OCI-LY7 (cell line): ENCODE measurements at regions not wholly inside any gene's neighbourhood (a gene's known extent, or its start where the extent isn't known, plus 50 kb on each side); places are given as distances from the start of the nearest gene placed in this dataset.

Experiments used
- BruUV-seq: library from RNA; stranded (reverse); fragments of 400-500 nt; replicated peaks from 2 replicates; lab custom pipeline; 2021; lab: Mats Ljungman, UMichigan
- CTCF ChIA-PET: fragments of 300-600 bp; sonication (Branson Sonifier 250); formaldehyde crosslinking; loops from one replicate; lab custom pipeline; 2022; ENCODE audit warnings: antibody characterized with exemption; ENCODE audit not compliant: unreplicated experiment; lab: Charles Lee
- POLR2A ChIA-PET: fragments of 300-600 bp; sonication (Branson Sonifier 250); formaldehyde crosslinking; loops from one replicate; lab custom pipeline; 2022; ENCODE audit warnings: antibody characterized with exemption; lab: Charles Lee
- DNase-seq: peaks from one replicate; pipeline ENCODE4 v3.0.0-alpha.2; 2015; ENCODE audit warnings: low spot score
- H2AFZ ChIP-seq: fragments of 200-600 bp; sonication (generic), shearing (Covaris generic); 2 replicates; pipeline ENCODE4 v1.6.1; 2014; ENCODE audit warnings: mild to moderate bottlenecking, antibody characterized with exemption, low read length, moderate library complexity
- H3K27ac ChIP-seq: fragments of 200-600 bp; sonication (generic); 2 replicates; pipeline ENCODE4 v1.5.1; 2014; ENCODE audit warnings: mixed run types, low read depth, mild to moderate bottlenecking, moderate library complexity, low read length, inconsistent platforms; ENCODE audit not compliant: poor library complexity, severe bottlenecking
- H3K36me3 ChIP-seq: fragments of 200-600 bp; sonication (generic); 2 replicates; pipeline ENCODE4 v1.6.1; 2014; ENCODE audit warnings: mild to moderate bottlenecking, antibody characterized with exemption, low read length, moderate library complexity, mixed read lengths; ENCODE audit not compliant: insufficient read depth
- H3K4me1 ChIP-seq: fragments of 200-600 bp; sonication (generic); 2 replicates; pipeline ENCODE4 v1.5.1; 2014; ENCODE audit warnings: mild to moderate bottlenecking, low read length; ENCODE audit not compliant: insufficient read depth, poor library complexity, severe bottlenecking
- H3K4me2 ChIP-seq: fragments of 200-600 bp; sonication (generic); 2 replicates; pipeline ENCODE4 v1.6.1; 2014; ENCODE audit warnings: mild to moderate bottlenecking, low read length
- H3K4me3 ChIP-seq: fragments of 200-600 bp; sonication (generic); 2 replicates; pipeline ENCODE4 v1.5.1; 2014; ENCODE audit warnings: mild to moderate bottlenecking, low read depth, low read length; ENCODE audit not compliant: poor library complexity, severe bottlenecking
- H3K79me2 ChIP-seq: fragments of 200-600 bp; sonication (generic); 2 replicates; pipeline ENCODE4 v1.6.1; 2016; ENCODE audit warnings: low read depth, mild to moderate bottlenecking, low read length, moderate library complexity, mixed read lengths; ENCODE audit not compliant: insufficient read depth
- H3K9me2 ChIP-seq: fragments of 200-600 bp; sonication (generic); 2 replicates; pipeline ENCODE4 v1.6.1; 2016; ENCODE audit warnings: mild to moderate bottlenecking, low read length, mixed read lengths; ENCODE audit not compliant: insufficient read depth
- H3K9me3 ChIP-seq: fragments of 200-600 bp; sonication (generic); 2 replicates; pipeline ENCODE4 v1.6.1; 2014; ENCODE audit warnings: mild to moderate bottlenecking, mixed run types, low read length, mixed read lengths
- H4K20me1 ChIP-seq: fragments of 200-600 bp; sonication (generic); 2 replicates; pipeline ENCODE4 v1.6.1; 2014; ENCODE audit warnings: mild to moderate bottlenecking, antibody characterized with exemption, low read length, moderate library complexity, mixed read lengths; ENCODE audit not compliant: insufficient read depth
- EZH2phosphoT487 ChIP-seq: fragments of 200-600 bp; sonication (generic); IDR thresholded peaks from 2 replicates; pipeline ENCODE4 v1.6.1; 2018; ENCODE audit warnings: low read depth, borderline replicate concordance, mild to moderate bottlenecking, mixed run types, antibody characterized with exemption, low read length, moderate library complexity, mixed read lengths
- intact Hi-C: fragments of 100-400 bp; cut with micrococcal nuclease; formaldehyde crosslinking; loops from one replicate; pipeline ENCODE4 v1.10.0; 2022; ENCODE audit not compliant: unreplicated experiment
- TF ChIP-seq, protein P1 (sequence below): fragments of 200-600 bp; sonication (generic); conservative IDR thresholded peaks from 2 replicates; pipeline ENCODE4 v1.5.1; 2014; ENCODE audit warnings: mild to moderate bottlenecking, antibody characterized with exemption, low read length, moderate library complexity, mixed read lengths

DNA sequence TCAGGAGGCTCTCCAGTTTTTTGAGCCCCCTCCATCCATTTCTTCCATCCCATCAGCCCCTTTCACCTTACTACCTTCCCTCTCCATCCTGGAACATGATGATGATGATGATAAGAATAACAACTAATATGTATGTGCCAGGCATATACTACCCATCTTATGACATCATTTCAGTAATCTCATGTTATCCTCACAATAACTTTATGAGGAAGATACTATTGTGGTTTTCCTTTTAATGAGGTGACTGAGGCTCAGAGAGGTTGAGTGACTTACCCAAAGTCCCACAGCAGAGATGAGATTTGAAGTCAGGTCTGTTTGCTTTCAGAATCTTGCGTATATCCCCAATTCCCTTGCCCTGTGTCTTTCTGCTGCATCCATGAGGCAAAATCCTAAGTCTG lies 55.1 kb downstream of the RTL9 start:
- Histone ChIP-seq H3K79me2 (no peaks in the 10 kb centered on the region), H3K27ac (no peak overlapping the region), H3K9me3 (no peaks in the 10 kb centered on the region), H3K4me1 (peaks cover 3% of the 10 kb centered on the region), H2AFZ (no peak overlapping the region), H3K4me2 (no peak overlapping the region), H3K4me3 (no peak overlapping the region), H4K20me1 (no peaks in the 10 kb centered on the region), H3K9me2 (no peaks in the 10 kb centered on the region), H3K36me3 (no peaks in the 10 kb centered on the region)
- intact Hi-C loops = loop anchor here (1.0 kb wide), 1 partner anchor 253 kb away; no protein-coding TSS in a partner anchor
- no TSS peak for BruUV-seq
- ChIA-PET POLR2A (interaction anchor here (0.6 to 1.9 kb wide), 2 partner anchors 11 to 95 kb away, joined by 3 read pairs; no protein-coding TSS in a partner anchor), CTCF (no interaction called here)
- TF ChIP-seq, protein P1, sequence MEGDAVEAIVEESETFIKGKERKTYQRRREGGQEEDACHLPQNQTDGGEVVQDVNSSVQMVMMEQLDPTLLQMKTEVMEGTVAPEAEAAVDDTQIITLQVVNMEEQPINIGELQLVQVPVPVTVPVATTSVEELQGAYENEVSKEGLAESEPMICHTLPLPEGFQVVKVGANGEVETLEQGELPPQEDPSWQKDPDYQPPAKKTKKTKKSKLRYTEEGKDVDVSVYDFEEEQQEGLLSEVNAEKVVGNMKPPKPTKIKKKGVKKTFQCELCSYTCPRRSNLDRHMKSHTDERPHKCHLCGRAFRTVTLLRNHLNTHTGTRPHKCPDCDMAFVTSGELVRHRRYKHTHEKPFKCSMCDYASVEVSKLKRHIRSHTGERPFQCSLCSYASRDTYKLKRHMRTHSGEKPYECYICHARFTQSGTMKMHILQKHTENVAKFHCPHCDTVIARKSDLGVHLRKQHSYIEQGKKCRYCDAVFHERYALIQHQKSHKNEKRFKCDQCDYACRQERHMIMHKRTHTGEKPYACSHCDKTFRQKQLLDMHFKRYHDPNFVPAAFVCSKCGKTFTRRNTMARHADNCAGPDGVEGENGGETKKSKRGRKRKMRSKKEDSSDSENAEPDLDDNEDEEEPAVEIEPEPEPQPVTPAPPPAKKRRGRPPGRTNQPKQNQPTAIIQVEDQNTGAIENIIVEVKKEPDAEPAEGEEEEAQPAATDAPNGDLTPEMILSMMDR = no peak
- no peak for TF ChIP-seq EZH2phosphoT487
- no peak for DNase-seq

GRCh38 chrX:110414273-110414672 lies 55.6 kb downstream of the RTL9 start:
- no TSS peak for BruUV-seq
- no peak for DNase-seq
- H3K9me2 ChIP-seq = no peaks in the 10 kb centered on the region
- H4K20me1 ChIP-seq = no peaks in the 10 kb centered on the region
- intact Hi-C loops = no loop called here
- H3K27ac ChIP-seq = no peak overlapping the region
- TF ChIP-seq, protein P1 = no peak
- TF ChIP-seq EZH2phosphoT487 = no peak
- ChIA-PET CTCF (no interaction called here), POLR2A (interaction anchor here (0.6 to 1.9 kb wide), 2 partner anchors 10 to 1043 kb away, joined by 3 read pairs; no protein-coding TSS in a partner anchor)
- no peaks in the 10 kb centered on the region for H3K9me3 ChIP-seq
- H3K79me2 ChIP-seq = no peaks in the 10 kb centered on the region
- no peak overlapping the region for H2AFZ ChIP-seq
- H3K4me1 ChIP-seq = peaks cover 3% of the 10 kb centered on the region
- H3K4me3 ChIP-seq = no peak overlapping the region
- no peak overlapping the region for H3K4me2 ChIP-seq
- H3K36me3 ChIP-seq = no peaks in the 10 kb centered on the region

GRCh38 chrX:110414679-110415439 lies 56.2 kb downstream of the RTL9 start:
- no peak overlapping the region for H3K4me2 ChIP-seq
- no peaks in the 10 kb centered on the region for H3K79me2 ChIP-seq
- BruUV-seq = no TSS peak
- no peak overlapping the region for H3K4me3 ChIP-seq
- ChIA-PET CTCF (no interaction called here), POLR2A (interaction anchor here (0.6 to 1.9 kb wide), 2 partner anchors 9 to 1044 kb away, joined by 3 read pairs; no protein-coding TSS in a partner anchor)
- H4K20me1 ChIP-seq = no peaks in the 10 kb centered on the region
- H3K9me2 ChIP-seq = no peaks in the 10 kb centered on the region
- intact Hi-C loops = no loop called here
- DNase-seq = no peak
- H3K36me3 ChIP-seq = no peaks in the 10 kb centered on the region
- TF ChIP-seq EZH2phosphoT487 = no peak
- TF ChIP-seq, protein P1 = no peak
- H3K4me1 ChIP-seq = peaks cover 3% of the 10 kb centered on the region
- no peaks in the 10 kb centered on the region for H3K9me3 ChIP-seq
- no peak overlapping the region for H2AFZ ChIP-seq
- H3K27ac ChIP-seq = no peak overlapping the region
